GM21528 (cell line): ENCODE measurements at regions not wholly inside any gene's neighbourhood (a gene's known extent, or its start where the extent isn't known, plus 50 kb on each side); places are given as distances from the start of the nearest gene placed in this dataset.
"Not testable (repeated sequence)": the region's sequence is repeated elsewhere in the genome, so short reads cannot be mapped to it uniquely, and the experiment has no call there.

Source experiments
- ATAC-seq: cut with Tn5 transposase; IDR thresholded peaks from one replicate; pipeline ENCODE4 v1.9.1; 2021; ENCODE audit warnings: mild to moderate bottlenecking, moderate library complexity; ENCODE audit not compliant: unreplicated experiment, low FRiP score

GRCh38 chr6:75031102-75031501 lies 174.8 kb downstream of the COL12A1 start:
- not testable (repeated sequence) for ATAC-seq

DNA sequence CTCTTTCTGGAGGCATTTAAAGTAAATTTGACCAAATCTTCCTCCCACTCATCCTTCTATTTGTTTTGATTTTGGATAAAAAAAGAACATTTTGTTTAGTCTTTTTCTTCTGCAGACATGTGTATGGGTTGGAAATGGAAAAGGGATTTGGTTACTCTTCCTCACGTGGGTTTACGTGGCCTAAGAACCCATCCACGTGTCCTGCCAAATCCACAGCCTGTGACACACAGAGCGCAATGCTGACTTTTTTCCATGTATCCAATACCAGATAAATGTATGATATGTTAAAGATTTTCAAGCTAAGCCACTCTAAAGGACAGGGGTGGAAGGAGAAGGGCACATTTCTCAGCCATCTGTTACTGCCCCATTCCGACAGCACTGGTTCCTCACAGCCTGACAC lies 176.5 kb downstream of the COL12A1 start:
- ATAC-seq: no peak

GRCh38 chr6:75025371-75025770 lies 180.5 kb downstream of the COL12A1 start:
- ATAC-seq: no peak

- ATAC-seq: no peak
Measured at GRCh38 chr6:75024828-75025227, 181.0 kb downstream of the COL12A1 start.

DNA sequence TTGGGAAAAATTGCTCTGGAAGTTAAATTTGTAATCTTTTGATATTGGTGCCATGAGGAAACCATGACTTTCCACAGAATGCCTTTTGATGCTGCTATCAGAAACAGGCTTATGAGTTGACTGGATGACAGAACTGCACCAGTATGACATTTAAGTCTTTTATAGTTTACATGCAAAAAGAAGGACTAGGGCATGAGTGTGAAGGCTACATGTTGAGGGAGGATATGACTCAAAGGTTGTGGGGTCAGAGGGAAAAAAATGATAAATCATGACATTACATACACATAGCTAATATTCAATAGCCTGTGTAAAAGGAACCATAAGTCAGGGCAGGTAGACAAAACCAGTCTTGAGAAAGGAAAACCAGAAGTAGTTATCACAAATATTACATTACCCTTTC lies 182.2 kb downstream of the COL12A1 start:
- ATAC-seq: no peak

GRCh38 chr6:75020971-75021370 lies 184.9 kb downstream of the COL12A1 start:
- ATAC-seq: no peak

DNA sequence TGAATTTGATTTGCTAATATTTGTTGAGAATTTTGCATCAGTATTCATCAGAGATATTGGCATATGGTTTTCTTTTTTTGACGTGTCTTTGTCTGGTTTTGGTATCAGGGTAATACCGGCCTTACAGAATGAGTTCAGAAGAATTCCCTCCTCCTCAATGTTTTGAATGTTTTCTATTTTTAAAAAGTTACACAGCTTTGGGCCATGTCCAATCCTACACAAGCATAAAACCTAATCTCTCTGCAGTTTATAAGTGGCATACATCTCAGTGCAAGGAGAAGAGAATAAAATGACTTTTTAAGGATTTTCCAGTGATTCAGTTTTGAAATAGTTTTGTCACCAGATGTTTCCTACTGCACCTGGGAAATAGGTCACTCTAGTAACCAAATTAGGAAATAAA lies 185.5 kb downstream of the COL12A1 start:
- ATAC-seq: no peak

GRCh38 chr6:75012018-75012417 lies 193.8 kb downstream of the COL12A1 start:
- ATAC-seq: no peak

DNA sequence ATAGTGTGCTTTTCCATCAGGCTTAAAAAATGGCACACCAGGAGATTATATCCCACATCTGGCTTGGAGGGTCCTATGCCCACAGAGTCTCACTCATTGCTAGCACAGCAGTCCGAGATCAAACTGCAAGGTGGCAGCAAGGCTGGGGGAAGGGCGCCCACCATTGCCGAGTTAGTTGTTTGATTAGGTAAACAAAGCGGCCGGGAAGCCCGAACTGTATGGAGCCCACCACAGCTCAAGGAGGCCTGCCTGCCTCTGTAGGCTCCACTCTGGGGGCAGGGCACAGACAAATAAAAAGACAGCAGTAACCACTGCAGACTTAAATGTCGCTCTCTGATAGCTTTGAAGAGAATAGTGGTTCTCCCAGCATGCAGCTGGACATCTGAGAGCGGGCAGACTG lies 201.9 kb downstream of the COL12A1 start:
- ATAC-seq: not testable (repeated sequence)

- no peak for ATAC-seq
Measured at GRCh38 chr6:74997646-74998045, 208.2 kb downstream of the COL12A1 start.

GRCh38 chr6:74993136-74993535 lies 212.7 kb downstream of the COL12A1 start:
- ATAC-seq: no peak

DNA sequence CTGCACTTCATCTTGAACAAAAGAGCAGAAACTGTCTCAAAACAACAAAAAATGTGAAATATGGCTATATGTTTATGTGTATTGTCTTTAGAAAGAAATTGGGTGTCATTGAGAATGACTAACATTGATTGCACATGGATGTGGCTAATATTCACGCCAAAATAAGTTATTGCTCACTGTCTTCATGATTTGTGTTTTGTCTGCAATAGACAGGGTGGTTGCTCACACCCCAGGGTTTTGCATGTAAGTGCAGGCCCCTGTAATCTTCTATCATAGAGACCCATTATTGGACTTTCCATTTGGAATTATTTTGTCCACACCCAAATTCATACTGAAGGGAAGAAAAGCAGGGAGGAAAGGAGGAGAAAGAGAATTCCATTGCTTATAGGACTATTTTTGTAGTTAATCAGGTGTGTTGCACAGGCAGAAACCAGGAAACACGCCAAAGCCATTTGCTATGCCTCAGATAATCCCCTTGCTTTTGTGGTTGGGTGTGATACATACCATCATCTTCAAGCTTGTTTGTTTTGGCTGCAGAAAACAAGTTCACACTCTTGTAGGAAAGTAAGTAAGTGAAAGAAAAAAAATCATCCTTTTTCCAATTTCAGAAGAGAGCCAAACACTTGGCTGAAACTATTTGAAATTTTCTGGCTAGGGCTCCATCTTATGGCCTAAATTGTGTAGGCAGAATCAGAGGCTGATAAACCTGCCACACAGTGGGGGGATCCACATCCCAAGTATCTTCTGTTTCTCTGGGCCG lies 214.1 kb downstream of the COL12A1 start:
- no peak for ATAC-seq

DNA sequence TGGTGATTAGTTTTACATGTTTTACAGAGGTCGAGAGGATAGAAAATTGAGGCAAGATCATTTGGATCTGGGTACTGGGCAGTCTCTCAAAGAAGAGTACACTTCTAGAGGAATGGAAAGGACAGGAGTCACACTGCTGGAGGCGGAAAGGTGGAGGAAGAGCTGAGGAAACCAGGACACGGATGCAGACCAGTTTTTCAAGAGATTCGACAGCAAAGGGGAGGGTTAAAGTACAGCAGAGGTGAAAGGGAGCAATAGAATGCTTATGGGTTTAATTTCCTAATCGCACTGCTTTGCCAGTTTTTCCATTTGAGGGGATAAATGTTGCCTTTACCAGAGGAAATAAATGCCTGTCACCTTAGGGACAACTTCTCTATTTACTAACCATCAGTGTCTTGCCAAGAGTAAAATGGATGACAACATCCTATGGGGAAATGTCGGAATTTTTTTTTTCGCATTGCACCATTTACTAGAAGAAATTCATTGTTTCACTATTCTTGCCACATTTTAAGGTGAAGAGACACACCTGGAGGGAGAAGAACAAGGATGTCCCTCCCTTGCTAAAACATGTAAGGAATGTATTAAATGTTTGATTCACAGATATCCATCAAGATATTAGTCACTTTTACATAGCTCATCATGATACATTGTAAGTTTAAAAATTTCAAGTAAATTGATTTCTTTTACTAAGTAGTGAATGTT lies 226.6 kb downstream of the COL12A1 start:
- ATAC-seq: no peak

DNA sequence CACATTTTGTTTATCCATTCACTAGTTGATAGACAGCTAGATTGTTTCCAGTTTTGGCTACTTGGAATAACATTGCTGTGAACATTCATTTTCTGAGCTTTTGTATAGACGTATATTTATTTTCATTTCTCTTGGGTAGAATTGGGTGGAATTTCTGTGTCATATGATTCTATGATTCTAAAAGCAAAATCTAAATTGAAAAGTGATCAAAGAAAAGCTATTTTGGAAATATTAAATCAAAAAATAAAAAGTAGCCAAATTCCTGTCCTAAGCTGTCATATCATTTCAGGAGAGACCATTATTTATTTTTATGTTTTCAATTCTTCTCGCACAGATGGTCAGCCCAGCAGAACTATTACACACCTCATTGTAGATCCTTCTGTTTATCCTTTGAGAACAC lies 229.2 kb downstream of the COL12A1 start:
- no peak for ATAC-seq

DNA sequence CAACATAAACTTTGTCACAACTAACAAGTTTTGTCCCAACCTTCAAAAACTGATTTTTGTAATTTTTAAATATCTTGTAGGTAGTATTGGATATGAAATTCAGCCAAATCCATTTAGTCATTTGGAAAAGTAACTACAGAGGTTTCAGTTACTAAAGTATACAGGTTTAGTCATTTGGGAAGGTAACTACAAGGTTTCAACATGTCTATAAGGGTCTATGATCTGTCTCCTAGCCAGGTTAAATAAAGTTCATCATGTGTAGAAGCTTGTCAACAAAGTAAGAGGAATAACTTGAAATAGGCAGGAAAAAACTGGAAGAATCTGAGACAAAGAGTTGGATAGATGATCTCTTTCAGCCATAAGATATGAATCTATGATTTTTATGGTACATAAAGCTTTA lies 229.8 kb downstream of the COL12A1 start:
- no peak for ATAC-seq

GRCh38 chr6:74973591-74973990 lies 232.3 kb downstream of the COL12A1 start:
- ATAC-seq: no peak

- ATAC-seq: no peak
Measured at GRCh38 chr6:74971633-74972032, 234.2 kb downstream of the COL12A1 start.

- no peak for ATAC-seq
Measured at GRCh38 chr6:74969591-74970267, 236.1 kb downstream of the COL12A1 start.

- ATAC-seq: no peak
Measured at GRCh38 chr6:74967821-74968220, 238.0 kb downstream of the COL12A1 start.

GRCh38 chr6:74966712-74967111 lies 239.1 kb downstream of the COL12A1 start:
- no peak for ATAC-seq

DNA sequence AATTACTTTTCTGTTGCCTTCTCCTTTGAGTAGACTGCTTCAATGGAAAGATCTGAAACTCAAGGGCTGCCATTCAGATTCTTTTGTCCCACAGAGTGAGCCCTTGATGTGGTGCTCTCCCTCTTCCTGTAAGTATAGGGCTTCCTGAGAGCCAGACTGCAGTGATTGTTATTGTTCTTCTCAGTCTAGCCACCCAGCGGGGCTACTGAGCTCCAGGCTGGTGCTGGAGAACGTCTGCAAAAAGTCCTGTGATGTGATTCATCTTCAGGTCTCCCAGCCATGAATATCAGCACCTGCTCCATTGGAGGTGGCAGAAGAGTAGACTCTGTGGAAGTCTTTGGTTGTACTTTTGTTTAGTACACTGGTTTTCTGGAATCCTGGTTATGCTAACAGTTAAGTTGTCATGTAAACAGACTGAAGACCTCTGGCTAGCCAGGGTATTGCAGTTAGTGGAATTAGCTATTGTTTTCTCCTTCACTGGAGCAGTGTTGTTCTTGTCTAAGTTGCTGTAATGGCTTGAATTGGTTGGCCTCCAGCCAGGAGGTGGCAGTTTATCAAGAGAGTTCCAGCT lies 240.9 kb downstream of the COL12A1 start:
- ATAC-seq: no peak
